Astrocyte (in vitro differentiated cells and primary cell): ENCODE measurements at regions not wholly inside any gene's neighbourhood (a gene's known extent, or its start where the extent isn't known, plus 50 kb on each side); places are given as distances from the start of the nearest gene placed in this dataset.

ENCODE experiments used
- DNase-seq: peaks from one replicate; pipeline ENCODE4 v3.0.0-alpha.2; 2010; ENCODE audit warnings: low read depth
- FAIRE-seq: peaks from 2 replicates; lab custom pipeline; 2011; peaks lifted over from hg19 to GRCh38; lab: Jason Lieb, UNC
- H2AFZ ChIP-seq: 2 replicates; pipeline ENCODE4 v1.6.0; 2012; ENCODE audit warnings: low read depth, low read length, inconsistent platforms
- H3K27ac ChIP-seq: 2 replicates; pipeline ENCODE4 v1.5.1; 2011; ENCODE audit warnings: low read depth, low read length, inconsistent platforms
- H3K27me3 ChIP-seq: 2 replicates; pipeline ENCODE4 v1.6.0; 2011; ENCODE audit warnings: low read length, inconsistent platforms; ENCODE audit not compliant: insufficient read depth
- H3K36me3 ChIP-seq: 2 replicates; pipeline ENCODE4 v1.5.1; 2011; ENCODE audit warnings: low read length, inconsistent platforms; ENCODE audit not compliant: insufficient read depth
- H3K4me1 ChIP-seq: 2 replicates; pipeline ENCODE4 v1.5.1; 2011; ENCODE audit warnings: low read length, inconsistent platforms; ENCODE audit not compliant: insufficient read depth
- H3K4me2 ChIP-seq: 2 replicates; pipeline ENCODE4 v1.6.0; 2012; ENCODE audit warnings: low read length, inconsistent platforms
- H3K4me3 ChIP-seq: 2 replicates; pipeline ENCODE4 v1.5.1; 2011; ENCODE audit warnings: low read depth, mild to moderate bottlenecking, low read length, inconsistent platforms; ENCODE audit not compliant: insufficient read depth
- H3K79me2 ChIP-seq: 2 replicates; pipeline ENCODE4 v1.6.0; 2012; ENCODE audit warnings: mild to moderate bottlenecking, low read length, inconsistent platforms; ENCODE audit not compliant: insufficient read depth
- H3K9ac ChIP-seq: 2 replicates; pipeline ENCODE4 v1.6.0; 2012; ENCODE audit warnings: mild to moderate bottlenecking, low read length, inconsistent platforms
- H3K9me3 ChIP-seq: 2 replicates; pipeline ENCODE4 v1.5.1; 2012; ENCODE audit warnings: low read depth, mild to moderate bottlenecking, low read length, inconsistent platforms; ENCODE audit not compliant: insufficient read depth
- H4K20me1 ChIP-seq: 2 replicates; pipeline ENCODE4 v1.6.0; 2012; ENCODE audit warnings: low read length, inconsistent platforms; ENCODE audit not compliant: insufficient read depth
- H3K27ac Mint-ChIP-seq: one replicate; pipeline ENCODE4 v1.8.0; 2021; ENCODE audit warnings: mild to moderate bottlenecking, mixed read lengths; ENCODE audit not compliant: unreplicated experiment
- H3K27me3 Mint-ChIP-seq: one replicate; pipeline ENCODE4 v1.8.0; 2021; ENCODE audit warnings: low read depth, mixed read lengths; ENCODE audit not compliant: unreplicated experiment
- H3K36me3 Mint-ChIP-seq: one replicate; pipeline ENCODE4 v1.8.0; 2021; ENCODE audit warnings: low read depth, mixed read lengths; ENCODE audit not compliant: unreplicated experiment
- H3K4me1 Mint-ChIP-seq: one replicate; pipeline ENCODE4 v1.8.0; 2021; ENCODE audit warnings: low read depth, mixed read lengths; ENCODE audit not compliant: unreplicated experiment
- H3K4me3 Mint-ChIP-seq: one replicate; pipeline ENCODE4 v1.8.0; 2021; ENCODE audit warnings: mild to moderate bottlenecking, moderate library complexity, mixed read lengths; ENCODE audit not compliant: unreplicated experiment
- H3K9me3 Mint-ChIP-seq: one replicate; pipeline ENCODE4 v1.8.0; 2021; ENCODE audit warnings: mild to moderate bottlenecking, mixed read lengths; ENCODE audit not compliant: unreplicated experiment
- CTCF ChIP-seq: IDR thresholded peaks from 2 replicates; pipeline ENCODE4 v1.5.1; 2011; ENCODE audit warnings: low read depth, mild to moderate bottlenecking, inconsistent platforms, low read length, moderate library complexity; ENCODE audit not compliant: insufficient read depth
- EZH2 ChIP-seq: IDR thresholded peaks from 2 replicates; pipeline ENCODE4 v1.6.1; 2012; ENCODE audit warnings: mild to moderate bottlenecking, low read length, inconsistent platforms; ENCODE audit not compliant: insufficient read depth

GRCh38 chr22:47388331-47388730, 625.9 kb downstream of the TBC1D22A start:
- Histone ChIP-seq H3K4me2 (no peak overlapping the region), H3K27ac (no peak overlapping the region), H3K9me3 (peaks cover 4% of the 10 kb centered on the region), H3K27me3 (no peaks in the 10 kb centered on the region), H3K36me3 (no peaks in the 10 kb centered on the region), H4K20me1 (no peaks in the 10 kb centered on the region), H3K4me1 (no peaks in the 10 kb centered on the region), H3K4me3 (no peak overlapping the region), H2AFZ (no peak overlapping the region), H3K79me2 (no peaks in the 10 kb centered on the region), H3K9ac (no peak overlapping the region)
- H3K36me3 Mint-ChIP-seq, result no peaks in the 10 kb centered on the region
- peaks cover 14% of the 10 kb centered on the region for H3K9me3 Mint-ChIP-seq
- no peaks in the 10 kb centered on the region for H3K4me1 Mint-ChIP-seq
- FAIRE-seq, result no peak
- no peaks in the 10 kb centered on the region for H3K27me3 Mint-ChIP-seq
- TF ChIP-seq EZH2 (no peak), CTCF (no peak)
- DNase-seq, result no peak
- no peak overlapping the region for H3K27ac Mint-ChIP-seq
- no peak overlapping the region for H3K4me3 Mint-ChIP-seq

GRCh38 chr22:47386812-47387510, 624.5 kb downstream of the TBC1D22A start:
- H3K9me3 Mint-ChIP-seq, result peaks cover 18% of the 10 kb centered on the region

More at GRCh38 chr22:47386812-47387510, 624.5 kb downstream of the TBC1D22A start:
- no peak overlapping the region for H3K4me3 Mint-ChIP-seq
- no peaks in the 10 kb centered on the region for H3K27me3 ChIP-seq
- H3K27me3 Mint-ChIP-seq, result no peaks in the 10 kb centered on the region
- H3K79me2 ChIP-seq, result no peaks in the 10 kb centered on the region
- H3K4me1 ChIP-seq, result no peaks in the 10 kb centered on the region
- H3K27ac Mint-ChIP-seq, result no peak overlapping the region
- TF ChIP-seq CTCF (no peak), EZH2 (no peak)
- H4K20me1 ChIP-seq, result no peaks in the 10 kb centered on the region
- H3K9ac ChIP-seq, result no peak overlapping the region
- no peak for FAIRE-seq
- DNase-seq, result no peak
- no peaks in the 10 kb centered on the region for H3K4me1 Mint-ChIP-seq
- H3K9me3 ChIP-seq, result no peaks in the 10 kb centered on the region
- no peak overlapping the region for H3K4me3 ChIP-seq
- no peak overlapping the region for H3K27ac ChIP-seq
- H2AFZ ChIP-seq, result no peak overlapping the region
- no peak overlapping the region for H3K4me2 ChIP-seq
- H3K36me3 ChIP-seq, result no peaks in the 10 kb centered on the region
- H3K36me3 Mint-ChIP-seq, result no peaks in the 10 kb centered on the region
